PC-9 (cell line): ENCODE measurements at regions not wholly inside any gene's neighbourhood (a gene's known extent, or its start where the extent isn't known, plus 50 kb on each side); places are given as distances from the start of the nearest gene placed in this dataset.

Experiments
- CTCF ChIP-seq: fragments of 200-600 bp; sonication (generic); conservative IDR thresholded peaks from 2 replicates; pipeline ENCODE4 v1.6.1; 2017; ENCODE audit warnings: mixed run types, antibody characterized with exemption, mild to moderate bottlenecking, moderate library complexity
- EZH2 ChIP-seq: fragments of 200-600 bp; sonication (generic); IDR thresholded peaks from 2 replicates; pipeline ENCODE4 v1.8.0; 2017; ENCODE audit warnings: antibody characterized with exemption, low read depth

DNA sequence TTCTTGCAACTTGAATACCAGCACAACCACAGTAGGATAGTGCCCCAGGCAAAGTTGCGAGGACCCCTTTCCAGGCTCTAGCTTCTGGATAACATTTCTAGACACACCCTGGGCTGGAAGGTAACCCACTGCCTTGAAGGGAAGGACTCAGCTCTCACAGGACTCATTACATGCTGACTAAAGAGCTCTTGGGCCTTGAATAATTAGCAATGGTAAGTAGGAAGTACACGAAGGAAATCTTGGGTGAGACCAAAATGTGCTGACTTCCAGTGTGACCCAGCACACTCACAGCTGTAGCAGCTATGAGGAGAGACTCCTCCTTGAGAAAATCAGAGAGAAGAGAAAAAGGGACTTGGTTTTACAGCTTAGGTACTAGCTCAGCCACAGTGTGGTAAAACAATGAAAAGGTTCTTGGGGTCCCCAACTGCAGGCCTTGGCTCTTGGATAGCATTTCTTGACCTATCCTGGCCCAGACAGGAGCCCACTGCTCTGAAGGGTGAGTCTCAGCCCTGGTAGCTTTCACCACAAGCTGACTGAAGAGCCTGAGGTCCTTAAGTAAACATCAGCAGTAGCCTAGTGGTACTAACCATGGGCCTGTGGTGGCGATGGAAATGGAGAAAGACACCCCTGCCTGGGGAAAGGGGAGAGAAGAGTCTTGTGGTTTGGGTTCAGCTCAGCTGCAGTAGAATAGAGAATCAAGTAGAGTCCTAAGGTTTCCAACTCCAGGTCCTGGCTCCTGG is 621.7 kb downstream of the SEMA5A start:
- TF ChIP-seq CTCF (no peak), EZH2 (no peak)
